MCF 10A (cell line): ENCODE measurements at regions not wholly inside any gene's neighbourhood (a gene's known extent, or its start where the extent isn't known, plus 50 kb on each side); places are given as distances from the start of the nearest gene placed in this dataset.

Experiments used
- BruUV-seq: library from RNA; stranded (reverse); fragments of 400-500 nt; replicated peaks from 2 replicates; lab custom pipeline; 2021; lab: Mats Ljungman, UMichigan
- CTCF ChIA-PET: fragments of 300-600 bp; sonication (Branson Sonifier 250); formaldehyde crosslinking; extraction: SDS; loops from one replicate; lab custom pipeline; 2021; ENCODE audit warnings: antibody characterized with exemption, inconsistent platforms; lab: Yijun Ruan, JAX
- POLR2A ChIA-PET: fragments of 300-600, 350-650 bp; sonication (Branson Sonifier 250); formaldehyde crosslinking; extraction: SDS; loops from one replicate; lab custom pipeline; 2020; ENCODE audit warnings: antibody characterized with exemption, inconsistent platforms; lab: Yijun Ruan, JAX
- DNase-seq: peaks from one replicate; pipeline ENCODE4 v3.0.0-alpha.2; 2018; ENCODE audit not compliant: unreplicated experiment
- H3K27ac Mint-ChIP-seq: one replicate; pipeline ENCODE4 v1.8.0; 2022; ENCODE audit warnings: mild to moderate bottlenecking, low read depth, mixed read lengths; ENCODE audit not compliant: unreplicated experiment
- H3K27me3 Mint-ChIP-seq: one replicate; pipeline ENCODE4 v1.8.0; 2022; ENCODE audit warnings: mixed read lengths; ENCODE audit not compliant: insufficient read depth, unreplicated experiment
- H3K36me3 Mint-ChIP-seq: one replicate; pipeline ENCODE4 v1.8.0; 2022; ENCODE audit warnings: mild to moderate bottlenecking, moderate library complexity, mixed read lengths; ENCODE audit not compliant: insufficient read depth, unreplicated experiment
- H3K4me1 Mint-ChIP-seq: one replicate; pipeline ENCODE4 v1.8.0; 2022; ENCODE audit warnings: mixed read lengths; ENCODE audit not compliant: insufficient read depth, unreplicated experiment
- H3K4me3 Mint-ChIP-seq: one replicate; pipeline ENCODE4 v1.8.0; 2022; ENCODE audit warnings: mild to moderate bottlenecking, moderate library complexity, mixed read lengths; ENCODE audit not compliant: unreplicated experiment
- H3K9me3 Mint-ChIP-seq: one replicate; pipeline ENCODE4 v1.8.0; 2022; ENCODE audit warnings: mixed read lengths; ENCODE audit not compliant: unreplicated experiment
- intact Hi-C: fragments of 100-400 bp; cut with micrococcal nuclease; formaldehyde crosslinking; loops from 2 replicates; pipeline ENCODE4 v1.14.1; 2022
- TF ChIP-seq, protein P1 (sequence below): fragments of 200-600 bp; IDR thresholded peaks from one replicate; pipeline ENCODE4 v1.8.0; 2022; ENCODE audit warnings: antibody characterized with exemption, mild to moderate bottlenecking; ENCODE audit not compliant: unreplicated experiment

- BruUV-seq, result no TSS peak
- no peaks in the 10 kb centered on the region for H3K9me3 Mint-ChIP-seq
- intact Hi-C loops, result no loop called here
- no peak overlapping the region for H3K4me3 Mint-ChIP-seq
- ChIA-PET CTCF (no interaction called here), POLR2A (no interaction called here)
- TF ChIP-seq, protein P1, sequence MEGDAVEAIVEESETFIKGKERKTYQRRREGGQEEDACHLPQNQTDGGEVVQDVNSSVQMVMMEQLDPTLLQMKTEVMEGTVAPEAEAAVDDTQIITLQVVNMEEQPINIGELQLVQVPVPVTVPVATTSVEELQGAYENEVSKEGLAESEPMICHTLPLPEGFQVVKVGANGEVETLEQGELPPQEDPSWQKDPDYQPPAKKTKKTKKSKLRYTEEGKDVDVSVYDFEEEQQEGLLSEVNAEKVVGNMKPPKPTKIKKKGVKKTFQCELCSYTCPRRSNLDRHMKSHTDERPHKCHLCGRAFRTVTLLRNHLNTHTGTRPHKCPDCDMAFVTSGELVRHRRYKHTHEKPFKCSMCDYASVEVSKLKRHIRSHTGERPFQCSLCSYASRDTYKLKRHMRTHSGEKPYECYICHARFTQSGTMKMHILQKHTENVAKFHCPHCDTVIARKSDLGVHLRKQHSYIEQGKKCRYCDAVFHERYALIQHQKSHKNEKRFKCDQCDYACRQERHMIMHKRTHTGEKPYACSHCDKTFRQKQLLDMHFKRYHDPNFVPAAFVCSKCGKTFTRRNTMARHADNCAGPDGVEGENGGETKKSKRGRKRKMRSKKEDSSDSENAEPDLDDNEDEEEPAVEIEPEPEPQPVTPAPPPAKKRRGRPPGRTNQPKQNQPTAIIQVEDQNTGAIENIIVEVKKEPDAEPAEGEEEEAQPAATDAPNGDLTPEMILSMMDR, result no peak
- H3K27ac Mint-ChIP-seq, result no peak overlapping the region
- peaks cover 73% of the 10 kb centered on the region for H3K27me3 Mint-ChIP-seq
- no peak for DNase-seq
- H3K4me1 Mint-ChIP-seq, result no peaks in the 10 kb centered on the region
- H3K36me3 Mint-ChIP-seq, result no peaks in the 10 kb centered on the region
Measured at GRCh38 chr10:55224007-55224781, 423.2 kb upstream of the PCDH15 start.

- ChIA-PET CTCF (no interaction called here), POLR2A (no interaction called here)
- H3K36me3 Mint-ChIP-seq, result no peaks in the 10 kb centered on the region
- TF ChIP-seq, protein P1, result no peak
- H3K4me3 Mint-ChIP-seq, result no peak overlapping the region
- no TSS peak for BruUV-seq
- H3K27ac Mint-ChIP-seq, result no peak overlapping the region
- no peak for DNase-seq
- intact Hi-C loops, result no loop called here
- no peaks in the 10 kb centered on the region for H3K9me3 Mint-ChIP-seq
- no peaks in the 10 kb centered on the region for H3K4me1 Mint-ChIP-seq
- H3K27me3 Mint-ChIP-seq, result peaks cover 81% of the 10 kb centered on the region
Measured at GRCh38 chr10:55223352-55223751, 422.3 kb upstream of the PCDH15 start.

- ChIA-PET POLR2A (no interaction called here), CTCF (no interaction called here)
- Mint-ChIP-seq H3K4me3 (no peak overlapping the region), H3K27me3 (peaks cover 70% of the 10 kb centered on the region), H3K4me1 (no peaks in the 10 kb centered on the region), H3K9me3 (no peaks in the 10 kb centered on the region), H3K27ac (no peak overlapping the region), H3K36me3 (no peaks in the 10 kb centered on the region)
- TF ChIP-seq, protein P1, result no peak
- DNase-seq, result no peak
- BruUV-seq, result no TSS peak
- intact Hi-C loops, result no loop called here
Measured at GRCh38 chr10:55220975-55221374, 419.9 kb upstream of the PCDH15 start.

GRCh38 chr10:55215699-55216098, 414.7 kb upstream of the PCDH15 start:
- POLR2A ChIA-PET, result no interaction called here
- H3K4me3 Mint-ChIP-seq, result no peak overlapping the region
- intact Hi-C loops, result no loop called here
- DNase-seq, result no peak
- H3K4me1 Mint-ChIP-seq, result no peaks in the 10 kb centered on the region
- BruUV-seq, result no TSS peak
- no peaks in the 10 kb centered on the region for H3K36me3 Mint-ChIP-seq
- CTCF ChIA-PET, result interaction anchor here (0.6 kb wide), 1 partner anchor 109 kb away, joined by 4 read pairs; no protein-coding TSS in a partner anchor
- H3K27me3 Mint-ChIP-seq, result peaks cover 51% of the 10 kb centered on the region
- TF ChIP-seq, protein P1, result no peak
- no peaks in the 10 kb centered on the region for H3K9me3 Mint-ChIP-seq
- H3K27ac Mint-ChIP-seq, result no peak overlapping the region
